Bronchial epithelial cell (primary cell): ENCODE measurements at regions not wholly inside any gene's neighbourhood (a gene's known extent, or its start where the extent isn't known, plus 50 kb on each side); places are given as distances from the start of the nearest gene placed in this dataset.

Experiments
- DNase-seq: peaks from one replicate; pipeline ENCODE4 v3.0.0-alpha.2; 2010; ENCODE audit warnings: low read depth
- FAIRE-seq: peaks from 2 replicates; lab custom pipeline; 2011; peaks lifted over from hg19 to GRCh38; lab: Jason Lieb, UNC
- H3K27me3 ChIP-seq: 2 replicates; pipeline ENCODE4 v1.5.1; 2011; ENCODE audit warnings: low read length; ENCODE audit not compliant: control insufficient read depth, insufficient read depth
- H3K36me3 ChIP-seq: 2 replicates; pipeline ENCODE4 v1.5.1; 2011; ENCODE audit warnings: low read length; ENCODE audit not compliant: control insufficient read depth, insufficient read depth
- H3K4me3 ChIP-seq: 2 replicates; pipeline ENCODE4 v1.5.1; 2011; ENCODE audit warnings: mild to moderate bottlenecking, low read depth, low read length, control low read depth
- CTCF ChIP-seq: IDR thresholded peaks from 2 replicates; pipeline ENCODE4 v1.5.1; 2011; ENCODE audit warnings: mild to moderate bottlenecking, moderate library complexity, low read length, control low read depth, inconsistent platforms; ENCODE audit not compliant: insufficient read depth, severe bottlenecking

- Histone ChIP-seq H3K4me3 (no peak overlapping the region), H3K36me3 (no peaks in the 10 kb centered on the region), H3K27me3 (no peaks in the 10 kb centered on the region)
- FAIRE-seq (no peak), DNase-seq (no peak)
- TF ChIP-seq CTCF, result no peak
Measured at GRCh38 chr14:104249089-104249488, 110.7 kb downstream of the KIF26A start.

- no peak for TF ChIP-seq CTCF
- FAIRE-seq, result no peak
- no peak for DNase-seq
Measured at GRCh38 chr14:104249706-104250105, 111.3 kb downstream of the KIF26A start.

GRCh38 chr14:104250175-104250574 is 111.8 kb downstream of the KIF26A start:
- TF ChIP-seq CTCF, result no peak
- no peak for FAIRE-seq

More at GRCh38 chr14:104249706-104250105, 111.3 kb downstream of the KIF26A start:
- Histone ChIP-seq H3K36me3 (no peaks in the 10 kb centered on the region), H3K27me3 (no peaks in the 10 kb centered on the region), H3K4me3 (no peak overlapping the region)

GRCh38 chr14:104252256-104253215 is 114.1 kb downstream of the KIF26A start:
- no peak for TF ChIP-seq CTCF
- DNase-seq, result no peak
- no peak for FAIRE-seq
- no peaks in the 10 kb centered on the region for H3K36me3 ChIP-seq
- H3K4me3 ChIP-seq, result no peak overlapping the region
- H3K27me3 ChIP-seq, result no peaks in the 10 kb centered on the region

More at GRCh38 chr14:104250175-104250574, 111.8 kb downstream of the KIF26A start:
- H3K36me3 ChIP-seq, result no peaks in the 10 kb centered on the region
- no peak overlapping the region for H3K4me3 ChIP-seq
- H3K27me3 ChIP-seq, result no peaks in the 10 kb centered on the region
- DNase-seq, result no peak

GRCh38 chr14:104253223-104253822 is 114.9 kb downstream of the KIF26A start:
- no peak overlapping the region for H3K4me3 ChIP-seq
- H3K27me3 ChIP-seq, result no peaks in the 10 kb centered on the region
- TF ChIP-seq CTCF, result no peak
- DNase-seq (no peak), FAIRE-seq (no peak)
- no peaks in the 10 kb centered on the region for H3K36me3 ChIP-seq
